HCT116 (cell line): ENCODE measurements at regions not wholly inside any gene's neighbourhood (a gene's known extent, or its start where the extent isn't known, plus 50 kb on each side); places are given as distances from the start of the nearest gene placed in this dataset.

ENCODE experiments used
- CEBPB ChIP-seq: IDR thresholded peaks from 2 replicates; pipeline ENCODE4 v1.6.1; 2012; ENCODE audit warnings: low read depth
- CTCF ChIP-seq, 3 experiments: fragments of 200-600 bp in 1 of 3; sonication (generic) in 1 of 3; IDR thresholded peaks in 2 of 3; conservative IDR thresholded peaks in 1 of 3; 2 replicates each; pipeline ENCODE4 v1.5.1; 2012 to 2017; ENCODE audit warnings: low read depth in 2 of 3, low read length in 2 of 3, antibody characterized with exemption in 1 of 3, borderline replicate concordance in 1 of 3, control low read depth in 1 of 3, mild to moderate bottlenecking in 1 of 3, mixed read lengths in 1 of 3, mixed run types in 1 of 3, moderate library complexity in 1 of 3; ENCODE audit not compliant: insufficient read depth in 1 of 3
- EZH2 ChIP-seq: fragments of 200-600 bp; sonication (generic); IDR thresholded peaks from 2 replicates; pipeline ENCODE4 v1.6.1; 2017; ENCODE audit warnings: antibody characterized with exemption, mixed run types
- FOSL1 ChIP-seq: IDR thresholded peaks from 2 replicates; pipeline ENCODE4 v1.6.1; 2012; ENCODE audit warnings: low read depth
- POLR2AphosphoS5 ChIP-seq: IDR thresholded peaks from 2 replicates; pipeline ENCODE4 v1.6.1; 2011; ENCODE audit warnings: mild to moderate bottlenecking, low read depth, low read length, moderate library complexity

GRCh38 chr6:144482142-144482541, 197.0 kb downstream of the UTRN start:
- TF ChIP-seq POLR2AphosphoS5 (no peak), EZH2 (no peak), CTCF (IDR thresholded peaks at IDR 0.05 in 2 of 3, conservative IDR thresholded peaks at IDR 0.05 in 1 of 3; ENCODE audit: borderline replicate concordance in 1 of 3, insufficient read depth in 1 of 3, low read depth in 2 of 3, low read length in 2 of 3) (peak; percentile 62 to 75 (median 70)), FOSL1 (no peak), CEBPB (no peak)
